SW 1271 (cell line): ENCODE measurements at regions not wholly inside any gene's neighbourhood (a gene's known extent, or its start where the extent isn't known, plus 50 kb on each side); places are given as distances from the start of the nearest gene placed in this dataset.
"Not testable (repeated sequence)": the region's sequence is repeated elsewhere in the genome, so short reads cannot be mapped to it uniquely, and the experiment has no call there.

ENCODE experiments used
- DNase-seq, 2 experiments: peaks; one replicate each; lab custom pipeline; 2025; lab: John Stamatoyannopoulos, UW

DNA sequence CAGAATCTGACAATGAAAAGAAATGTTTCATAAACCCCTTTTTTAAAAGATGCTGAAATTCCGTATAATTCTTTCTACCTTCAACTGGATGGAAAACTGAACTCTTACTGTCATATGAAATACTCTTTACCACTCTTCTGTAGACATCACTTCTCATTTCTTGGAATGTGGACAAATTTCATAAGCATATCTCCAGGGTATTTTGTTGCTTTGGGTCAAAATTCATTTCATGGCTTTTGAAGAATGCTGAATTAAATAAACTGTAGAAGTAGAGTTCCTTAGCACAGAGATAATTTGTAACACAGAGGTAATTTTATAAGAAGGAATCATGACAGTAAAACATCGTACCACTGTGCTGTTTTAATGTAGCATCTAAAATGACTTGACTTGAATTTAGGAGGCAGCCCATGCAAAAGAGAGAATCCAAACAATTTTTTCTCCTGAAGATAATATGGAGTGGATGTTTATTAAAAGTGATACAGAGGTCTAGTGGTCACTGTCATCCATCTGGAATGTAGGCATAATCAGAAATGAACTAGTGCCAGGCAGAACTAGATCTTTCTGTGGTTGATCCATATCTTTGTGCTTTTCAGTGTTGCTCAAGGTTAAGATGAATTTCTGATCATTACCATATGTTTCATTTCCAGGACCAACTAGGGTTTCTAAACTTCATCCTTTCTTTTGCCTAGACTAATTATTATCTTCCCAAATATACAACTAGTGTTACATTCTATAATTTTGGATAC, 492.0 kb downstream of the KIF20B start:
- DNase-seq = no peak

DNA sequence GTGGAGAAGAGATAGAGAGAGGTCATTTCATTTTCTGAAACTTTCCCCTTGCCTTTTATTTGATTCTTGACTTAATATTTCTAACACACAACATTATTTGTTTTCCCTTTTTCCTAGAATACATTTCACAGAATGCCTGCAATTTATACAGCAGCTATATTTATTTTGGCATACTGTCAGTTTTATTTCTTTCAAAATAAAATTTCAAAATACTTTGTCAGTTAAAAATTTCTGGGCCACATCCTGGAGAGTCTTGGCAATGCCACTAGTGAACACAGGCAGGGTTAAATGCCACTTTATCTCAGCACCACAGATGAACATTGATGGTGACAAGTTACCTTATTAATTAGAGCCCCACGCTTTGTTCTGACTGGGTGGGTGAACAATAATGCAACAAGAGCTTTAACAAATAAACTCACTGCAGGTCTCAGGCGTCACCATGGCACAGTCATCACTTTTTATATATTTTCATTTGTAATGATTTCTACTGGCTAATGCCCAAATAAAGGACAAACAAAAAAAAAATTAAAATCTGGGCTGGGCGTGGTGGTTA, 494.0 kb downstream of the KIF20B start:
- DNase-seq = no peak

DNA sequence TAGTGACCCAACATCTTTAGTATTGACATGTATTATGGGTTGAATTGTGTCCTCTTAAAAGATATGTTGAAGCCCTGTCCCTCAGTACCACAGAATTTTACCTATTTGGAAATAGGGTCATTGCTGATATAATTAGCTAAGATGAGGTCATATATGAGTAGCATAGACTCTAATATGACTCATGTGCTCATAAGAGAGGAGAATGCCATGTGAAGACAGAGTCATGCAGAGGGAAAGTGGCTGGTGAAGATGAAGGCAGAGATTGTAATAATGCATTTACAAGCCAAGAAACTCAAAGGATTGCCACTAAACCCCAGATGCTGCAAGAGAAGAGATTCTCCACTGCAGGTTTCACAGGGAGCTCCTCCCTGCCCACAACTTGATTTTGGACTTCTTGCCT, 496.4 kb downstream of the KIF20B start:
- no peak for DNase-seq

DNA sequence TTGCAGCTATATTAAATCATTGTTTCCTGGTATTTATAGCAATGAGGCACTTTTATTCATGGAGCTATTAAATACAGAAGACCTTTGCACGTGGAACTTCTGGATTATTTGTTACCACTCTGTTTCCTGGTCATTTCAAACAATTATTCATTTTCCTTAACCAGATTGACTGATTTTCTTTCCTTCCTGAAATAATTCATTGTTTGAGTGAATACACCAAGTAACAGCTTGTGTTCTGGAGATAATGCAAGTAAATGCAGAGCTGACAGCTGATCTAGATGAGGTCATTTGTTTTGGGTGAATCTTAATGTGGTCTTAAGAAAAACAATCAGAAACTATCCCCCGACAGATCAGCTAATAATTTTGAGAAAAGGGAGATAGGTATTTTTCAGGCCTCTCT, 497.7 kb downstream of the KIF20B start:
- DNase-seq = no peak

DNA sequence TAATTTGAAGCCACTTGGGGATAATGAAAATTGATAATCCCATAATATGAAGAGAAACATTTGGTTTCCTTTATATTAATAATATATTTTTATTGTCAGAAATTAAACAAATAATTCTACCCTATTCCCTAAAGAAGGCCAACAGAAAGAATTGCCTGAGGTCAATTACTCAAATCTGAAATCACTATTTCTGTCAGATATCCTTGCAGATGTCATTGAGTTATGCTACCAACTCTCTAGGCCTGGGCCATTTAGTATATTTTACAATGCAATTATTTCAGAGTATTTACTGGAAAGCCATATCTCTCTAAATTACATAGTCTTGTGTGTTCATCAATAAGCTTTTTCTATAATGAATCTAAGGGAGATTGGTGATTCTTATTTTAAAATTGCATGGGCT, 498.1 kb downstream of the KIF20B start:
- DNase-seq = no peak

DNA sequence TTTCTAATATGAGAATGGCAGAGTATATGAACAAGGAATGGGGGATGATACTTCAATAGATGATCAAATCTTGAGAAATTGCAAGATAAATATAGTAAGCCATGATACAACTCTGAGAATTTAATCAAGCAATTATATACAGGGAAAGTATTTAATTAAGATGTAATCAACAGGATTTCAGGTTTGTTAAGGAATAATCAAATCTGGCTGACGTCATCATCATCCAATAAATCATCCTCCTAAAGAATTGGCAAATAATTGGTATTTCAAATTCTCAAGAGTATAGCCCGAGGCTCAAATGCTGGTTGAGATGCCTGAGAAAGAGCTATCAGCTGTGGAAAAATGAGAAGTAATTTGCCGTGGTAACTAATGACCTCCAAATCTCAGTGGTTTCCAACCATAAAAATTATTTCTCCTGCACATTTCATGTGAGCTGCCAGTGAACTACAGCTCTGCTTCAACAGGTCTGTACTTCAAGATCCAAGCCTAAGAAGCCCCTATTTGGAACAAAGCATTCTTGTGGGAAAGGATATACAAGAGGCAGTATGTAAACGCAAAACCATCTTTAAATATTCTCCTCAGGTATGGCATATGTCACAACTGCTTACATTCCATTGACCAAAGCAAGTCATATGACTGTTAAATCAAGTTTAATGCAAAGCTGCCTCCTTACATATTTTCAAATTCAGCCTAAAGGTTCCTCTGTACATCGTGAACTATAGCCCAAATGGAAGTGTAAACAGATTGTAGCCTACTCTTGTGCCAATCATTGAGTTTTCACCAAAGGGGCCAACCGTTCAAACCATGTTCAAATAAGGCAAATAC, 503.0 kb downstream of the KIF20B start:
- no peak for DNase-seq

DNA sequence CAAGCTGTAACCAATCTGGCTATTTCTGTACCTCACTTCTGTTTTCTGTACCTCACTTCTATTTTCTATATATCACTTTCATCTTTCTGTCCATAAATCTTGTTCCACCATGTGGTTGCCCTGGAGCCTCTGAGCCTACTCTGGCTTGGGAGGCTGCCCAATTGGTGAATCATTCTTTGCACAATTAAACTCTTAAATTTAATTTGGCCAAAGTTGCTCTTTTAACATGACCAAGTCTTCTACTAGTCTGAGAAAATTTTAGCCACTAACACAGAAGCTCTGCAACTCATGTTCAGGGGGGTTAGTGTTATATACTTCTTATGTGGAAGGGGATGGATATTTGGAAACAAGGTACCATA, 503.5 kb downstream of the KIF20B start:
- no peak for DNase-seq

DNA sequence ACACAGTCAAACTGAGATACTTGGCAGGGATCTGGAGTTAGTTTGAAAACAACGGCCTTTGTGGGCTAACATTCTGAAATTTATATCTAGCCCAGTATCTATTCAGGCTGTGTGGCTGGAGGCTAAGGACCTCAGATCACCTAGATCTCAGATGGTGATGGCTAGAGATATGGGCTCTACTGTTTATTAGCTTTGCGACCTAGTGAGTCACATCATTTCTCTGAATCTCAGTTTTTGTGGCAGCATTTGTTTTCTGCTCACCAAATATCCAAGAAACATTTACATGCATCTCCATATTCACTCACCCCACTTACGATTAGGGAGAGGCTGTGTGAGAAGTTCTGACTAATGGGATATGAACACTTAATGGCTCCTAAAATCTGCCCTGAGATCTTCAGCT, 503.9 kb downstream of the KIF20B start:
- DNase-seq = no peak

DNA sequence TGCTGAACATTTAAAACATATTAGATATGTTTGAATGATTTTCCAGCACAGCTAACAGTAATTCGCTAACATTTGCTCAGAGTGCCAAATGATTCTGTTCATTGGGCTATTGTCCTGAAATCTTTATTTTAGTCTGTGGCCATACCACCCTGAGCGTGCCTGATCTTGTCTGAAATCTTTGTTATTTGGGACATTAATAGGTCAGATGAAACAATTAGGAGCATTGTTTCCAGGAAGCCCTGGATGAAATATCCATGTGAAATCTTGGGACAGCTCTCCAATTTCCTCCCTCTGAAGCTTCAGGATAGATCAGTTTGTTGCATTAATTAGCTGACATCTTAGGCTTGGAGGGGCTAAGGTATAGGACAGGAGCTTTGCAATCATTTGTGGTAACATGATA, 512.0 kb downstream of the KIF20B start:
- DNase-seq = no peak

DNA sequence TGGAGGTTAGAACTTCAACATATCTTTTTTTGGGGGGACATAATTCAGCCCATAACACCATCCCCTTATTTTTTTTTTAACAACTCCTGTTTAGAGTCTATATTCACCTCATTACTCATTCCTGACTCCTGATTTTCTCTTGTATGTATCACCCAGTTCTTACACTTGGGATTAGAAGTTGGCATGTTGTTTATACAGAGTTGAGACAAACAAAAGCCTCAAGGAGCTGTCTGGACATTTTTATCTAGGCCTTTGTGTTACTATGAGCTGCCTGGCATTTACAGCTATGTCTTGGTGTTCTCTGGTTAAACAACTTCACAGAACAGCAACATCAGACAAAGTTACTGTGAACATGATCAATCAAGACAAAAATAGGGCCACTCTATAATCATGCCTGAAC, 517.5 kb downstream of the KIF20B start:
- no peak for DNase-seq

DNA sequence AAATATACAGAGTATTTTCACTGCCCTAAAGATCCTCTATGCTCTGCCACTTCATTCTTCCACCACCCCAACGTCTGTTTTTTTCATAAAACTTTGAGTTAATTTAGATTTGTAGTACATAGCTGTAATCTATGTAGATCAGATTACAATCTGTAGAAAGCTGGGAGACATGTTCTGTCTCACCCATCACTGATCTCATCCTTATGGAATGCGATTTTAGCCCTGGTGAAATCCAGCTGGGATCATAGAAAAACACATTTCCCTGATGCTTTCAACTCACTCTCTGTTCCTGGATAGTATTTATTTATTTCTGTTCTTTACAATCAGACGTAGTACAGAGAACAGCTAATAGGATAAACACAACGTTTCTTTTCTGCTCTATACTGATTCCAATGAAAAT, 521.0 kb downstream of the KIF20B start:
- peak in 1 of 2 experiments; percentile 12 for DNase-seq

DNA sequence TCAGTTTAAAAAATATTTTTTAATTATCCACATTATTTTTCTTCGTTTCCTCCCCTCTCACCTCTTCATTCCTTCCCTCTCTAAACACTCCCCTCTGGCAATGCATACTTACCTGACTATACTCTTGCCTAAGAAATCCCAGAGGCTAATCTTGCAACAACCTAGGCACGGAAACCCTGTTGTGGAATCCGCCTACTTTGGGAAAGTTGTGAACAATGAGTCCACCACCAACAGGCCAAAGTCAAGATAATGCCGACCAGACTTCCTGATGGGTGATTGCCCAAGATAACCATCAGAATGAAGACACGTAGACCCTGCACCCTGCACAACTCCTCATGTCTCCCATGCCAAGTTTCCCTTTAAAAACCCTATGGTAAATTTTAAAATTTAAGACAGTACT, 521.5 kb downstream of the KIF20B start:
- DNase-seq = no peak

DNA sequence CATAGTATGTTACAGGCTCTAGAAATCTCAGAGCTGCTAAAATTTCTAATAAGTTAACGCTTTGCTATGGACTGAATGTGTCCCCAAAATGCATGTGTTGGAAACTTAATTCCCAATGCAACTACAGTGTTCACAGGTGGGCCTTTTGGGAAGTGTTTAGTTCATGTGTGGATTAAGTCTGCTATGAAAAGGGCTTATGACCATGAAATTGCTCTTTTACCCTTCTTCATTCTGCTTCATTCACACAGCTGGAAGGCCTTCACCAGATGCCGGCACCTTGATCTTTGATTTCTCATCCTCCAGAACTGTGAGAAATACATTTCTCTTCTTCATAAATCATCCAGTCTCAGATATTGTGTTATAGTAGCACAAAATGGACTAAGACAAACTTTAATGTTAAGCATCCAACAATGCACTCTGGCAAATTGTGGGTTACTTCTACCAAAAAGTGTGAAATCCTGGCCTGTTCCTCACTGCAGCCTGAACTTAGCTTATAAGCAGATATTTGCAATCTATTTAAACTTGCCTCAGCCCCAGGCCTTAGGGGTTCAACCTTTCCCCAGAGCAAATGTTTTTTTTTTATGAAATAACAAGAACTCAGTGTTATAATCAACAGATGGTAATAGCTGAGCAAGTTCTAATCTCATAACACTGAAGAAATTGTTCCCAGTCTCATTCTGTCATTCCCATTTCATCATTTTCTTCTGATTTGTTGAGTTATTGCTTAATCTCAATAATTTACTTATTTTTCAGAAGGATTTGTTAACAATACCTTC, 523.6 kb downstream of the KIF20B start:
- DNase-seq = no peak

DNA sequence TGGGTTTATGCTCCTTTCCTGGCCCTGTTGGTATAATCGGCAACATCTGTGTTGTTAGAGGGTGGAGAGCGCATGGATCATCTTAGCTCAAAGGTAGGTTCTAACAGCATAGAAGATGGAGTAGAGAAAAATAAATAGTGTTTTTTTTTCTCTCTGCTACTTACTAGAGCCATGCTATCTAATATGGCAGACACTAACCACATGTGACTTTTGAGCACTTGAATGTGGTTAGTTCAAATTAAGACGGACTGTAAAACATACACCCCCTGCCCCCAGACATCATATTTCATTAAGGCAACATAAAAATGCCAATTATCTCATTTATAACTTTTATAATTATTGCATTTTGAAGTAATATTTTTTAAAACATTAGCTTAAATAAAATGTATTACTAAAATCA, 525.1 kb downstream of the KIF20B start:
- DNase-seq = no peak

DNA sequence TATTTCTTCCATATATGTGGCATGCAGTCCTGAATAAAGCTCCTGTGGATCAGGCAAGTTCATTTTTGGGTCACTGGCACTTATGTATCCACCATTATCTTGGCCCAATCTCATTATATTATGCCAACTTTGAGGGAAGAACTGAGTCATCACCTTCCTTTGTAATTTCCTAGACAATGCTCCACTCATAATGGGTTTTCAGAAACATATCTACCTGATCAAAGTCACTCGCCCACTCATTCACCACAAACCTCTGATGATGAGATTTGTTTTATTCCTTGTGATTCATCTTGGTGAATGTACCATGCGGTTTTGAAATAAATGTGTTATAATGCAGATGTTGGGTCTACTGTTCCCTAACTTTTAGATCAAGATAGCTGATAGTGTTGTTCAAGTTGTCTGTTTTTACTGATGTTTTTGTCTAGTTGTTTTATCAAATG, 525.8 kb downstream of the KIF20B start:
- DNase-seq = peak in 1 of 2 experiments; percentile 70

DNA sequence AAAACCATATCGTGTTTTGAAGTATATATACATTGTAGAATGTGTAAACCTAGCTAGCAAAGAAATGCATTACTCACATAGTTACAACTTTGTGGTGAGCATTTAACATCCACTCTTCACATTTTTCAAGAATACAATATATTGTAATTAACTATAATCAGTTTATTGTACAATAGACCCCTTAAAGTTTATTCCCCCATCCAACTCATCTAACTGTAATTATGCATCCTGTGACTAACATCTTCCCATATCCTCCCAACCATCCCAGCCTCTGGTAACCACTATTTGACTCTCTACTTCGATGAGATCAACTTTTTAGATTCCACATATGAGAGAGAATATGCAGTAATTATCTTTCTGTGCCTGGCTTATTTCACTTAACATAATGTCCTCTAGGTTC, 526.4 kb downstream of the KIF20B start:
- no peak for DNase-seq

DNA sequence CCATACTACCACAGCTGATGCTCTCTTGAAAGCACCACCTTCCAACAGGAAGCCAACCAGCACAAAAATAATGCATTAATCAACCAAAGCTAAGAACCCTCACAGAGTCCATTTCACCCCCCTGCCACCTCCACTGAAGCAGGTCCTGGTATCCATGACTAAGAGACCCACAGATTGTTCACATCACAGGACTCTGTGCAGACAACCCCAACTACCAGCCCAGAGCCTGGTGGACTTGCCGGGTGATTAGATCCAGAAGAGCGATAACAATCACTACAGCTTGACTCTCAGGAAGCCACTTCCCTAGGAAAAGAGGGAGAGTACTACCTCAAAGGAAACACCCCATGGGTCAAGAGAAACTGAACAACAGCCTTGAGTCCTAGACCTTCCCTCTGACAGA, 528.1 kb downstream of the KIF20B start:
- DNase-seq = no peak

DNA sequence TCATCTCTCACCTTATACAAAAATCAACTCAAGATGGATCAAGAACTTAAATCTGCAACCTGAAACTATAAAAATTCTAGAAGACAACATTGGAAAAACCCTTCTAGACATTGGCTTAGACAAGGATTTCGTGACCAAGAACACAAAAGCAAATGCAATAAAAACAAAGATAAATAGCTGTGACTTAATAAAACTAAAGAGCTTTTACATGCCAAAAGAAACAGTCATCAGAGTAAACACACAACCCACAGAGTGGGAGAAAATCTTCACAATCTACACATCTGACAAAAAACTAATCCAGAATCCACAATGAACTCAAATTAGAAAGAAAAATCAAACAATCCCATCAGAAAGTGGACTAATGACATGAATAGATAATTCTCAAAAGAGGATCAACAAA, 532.4 kb downstream of the KIF20B start:
- not testable (repeated sequence) for DNase-seq

DNA sequence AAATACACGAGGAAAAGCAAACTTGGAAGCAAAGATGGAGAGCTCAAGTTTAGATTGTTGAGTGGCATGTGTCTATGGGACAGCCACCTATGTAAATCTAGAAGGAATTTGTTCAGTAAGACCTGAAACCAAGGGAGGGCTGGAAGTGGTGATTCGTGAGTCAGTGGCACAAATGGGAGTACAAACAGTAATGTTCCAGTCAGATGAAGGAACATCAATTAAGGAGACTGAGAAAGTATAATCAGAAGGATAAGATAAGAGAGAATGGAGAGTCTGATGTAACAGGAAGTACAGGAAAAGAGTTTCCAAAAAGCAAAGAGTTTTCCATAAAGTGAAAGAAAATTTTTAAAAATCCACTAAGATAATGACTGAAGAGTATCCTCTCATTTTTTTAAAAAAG, 544.2 kb downstream of the KIF20B start:
- no peak for DNase-seq

DNA sequence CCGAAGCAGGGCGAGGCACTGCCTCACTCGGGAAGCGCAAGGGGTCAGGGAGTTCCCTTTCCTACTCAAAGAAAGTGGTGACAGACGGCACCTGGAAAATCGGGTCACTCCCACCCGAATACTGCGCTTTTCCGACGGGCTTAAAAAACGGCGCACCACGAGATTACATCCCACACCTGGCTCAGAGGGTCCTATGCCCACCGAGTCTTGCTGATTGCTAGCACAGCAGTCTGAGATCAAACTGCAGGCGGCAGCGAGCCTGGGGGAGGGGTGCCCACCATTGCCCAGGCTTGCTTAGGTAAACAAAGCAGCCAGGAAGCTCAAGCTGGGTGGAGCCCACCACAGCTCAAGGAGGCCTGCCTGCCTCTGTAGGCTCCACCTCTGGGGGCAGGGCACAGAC, 549.4 kb downstream of the KIF20B start:
- not testable (repeated sequence) for DNase-seq

DNA sequence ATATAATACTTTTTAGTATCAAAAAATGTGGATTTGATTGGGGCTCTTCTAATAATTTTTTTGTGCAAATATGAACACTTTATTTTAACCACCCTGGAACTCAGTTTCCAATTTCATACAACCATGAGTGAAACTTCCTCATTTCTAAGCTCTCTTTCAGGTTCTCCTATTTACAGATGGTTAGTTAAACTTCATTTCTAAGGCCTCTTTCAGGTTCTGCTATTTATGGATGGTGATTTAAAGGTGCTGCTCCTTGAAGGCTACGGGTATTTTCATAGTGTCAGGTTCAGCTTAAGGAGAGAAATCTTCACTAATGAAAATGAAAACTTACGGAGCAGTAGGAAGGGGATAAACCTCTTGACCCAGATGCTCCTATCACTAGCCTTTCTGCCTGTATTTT, 568.3 kb downstream of the KIF20B start:
- DNase-seq = no peak

DNA sequence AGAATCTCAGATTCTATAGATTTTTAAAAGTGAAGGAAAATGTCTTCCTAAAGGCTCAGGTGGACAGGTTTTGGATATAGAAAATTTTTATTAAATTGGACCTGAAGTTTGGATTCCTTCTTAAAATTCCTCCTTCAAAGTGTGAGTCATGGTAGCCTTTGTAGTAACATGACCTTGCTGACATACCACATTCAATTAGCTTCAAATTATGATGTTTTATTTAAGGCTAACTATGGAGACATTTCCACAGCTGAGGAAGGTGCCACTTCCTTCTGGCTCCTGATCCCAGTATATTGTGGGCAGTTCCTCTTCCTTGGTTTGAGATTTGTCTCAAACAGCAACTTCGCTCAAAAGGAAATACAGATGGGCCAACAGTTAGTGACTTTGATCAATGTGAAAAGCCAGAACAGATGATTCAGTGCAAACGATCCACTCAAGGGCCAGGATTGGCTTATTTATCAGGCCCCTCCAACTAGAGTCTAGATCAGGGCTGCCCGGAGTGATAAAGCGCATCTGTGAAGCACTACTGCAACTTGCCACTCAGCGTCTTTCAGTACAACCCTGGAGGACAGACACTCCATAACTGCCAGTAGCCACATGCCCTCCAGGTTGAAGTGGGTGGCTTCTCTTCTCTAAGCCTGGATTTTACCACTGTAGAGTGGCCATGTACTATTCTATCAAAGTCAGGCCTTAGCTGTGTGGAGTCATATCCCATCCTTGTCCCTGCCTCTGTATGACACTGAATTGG, 573.5 kb downstream of the KIF20B start:
- no peak for DNase-seq
